H1 (cell line): ENCODE measurements at regions not wholly inside any gene's neighbourhood (a gene's known extent, or its start where the extent isn't known, plus 50 kb on each side); places are given as distances from the start of the nearest gene placed in this dataset.

ENCODE experiments used
- CTCF ChIA-PET: fragments of 300-600 bp; sonication (Branson Sonifier 250); formaldehyde crosslinking; loops from one replicate; lab custom pipeline; 2021; ENCODE audit not compliant: partially characterized antibody; lab: Charles Lee
- POLR2A ChIA-PET: fragments of 300-600 bp; sonication (Branson Sonifier 250); formaldehyde crosslinking; loops from one replicate; lab custom pipeline; 2021; ENCODE audit warnings: inconsistent platforms; ENCODE audit not compliant: partially characterized antibody; lab: Charles Lee
- DNase-seq, 2 experiments: peaks; one replicate each; pipeline versions ENCODE4 v3.0.0 to v3.0.0-alpha.2; 2010 to 2022; ENCODE audit warnings: low spot score in 2 of 2, low read depth in 1 of 2, mixed read lengths in 1 of 2
- FAIRE-seq: peaks from 2 replicates; lab custom pipeline; 2011; peaks lifted over from hg19 to GRCh38; lab: Jason Lieb, UNC
- H2AFZ ChIP-seq: 2 replicates; pipeline ENCODE4 v1.8.1; 2012; ENCODE audit warnings: low read length, inconsistent platforms
- H2AK5ac ChIP-seq: 2 replicates; pipeline ENCODE4 v1.6.1; 2013; ENCODE audit warnings: low read depth, low read length
- H2BK120ac ChIP-seq: replicated peaks from 2 replicates; pipeline ENCODE3; 2013; ENCODE audit warnings: low read depth, low read length, inconsistent platforms
- H2BK12ac ChIP-seq: 2 replicates; pipeline ENCODE4 v1.6.1; 2013; ENCODE audit warnings: low read depth, low read length
- H2BK15ac ChIP-seq: 2 replicates; pipeline ENCODE4 v1.6.1; 2013; ENCODE audit warnings: low read length
- H2BK20ac ChIP-seq: 2 replicates; pipeline ENCODE4 v1.6.1; 2013; ENCODE audit warnings: low read length
- H2BK5ac ChIP-seq: 2 replicates; pipeline ENCODE4 v1.6.1; 2013; ENCODE audit warnings: low read depth, low read length
- H3K14ac ChIP-seq: 2 replicates; pipeline ENCODE4 v1.6.1; 2013; ENCODE audit warnings: inconsistent platforms; ENCODE audit not compliant: insufficient read length
- H3K18ac ChIP-seq: 2 replicates; pipeline ENCODE4 v1.6.1; 2013; ENCODE audit warnings: low read length; ENCODE audit errors: extremely low read depth
- H3K23ac ChIP-seq: 2 replicates; pipeline ENCODE4 v1.6.1; 2013; ENCODE audit warnings: inconsistent platforms; ENCODE audit not compliant: insufficient read length
- H3K23me2 ChIP-seq: 2 replicates; pipeline ENCODE4 v1.6.1; 2013; ENCODE audit warnings: low read depth, low read length
- H3K27ac ChIP-seq: 2 replicates; pipeline ENCODE4 v1.6.1; 2011; ENCODE audit warnings: low read depth, low read length, inconsistent platforms
- H3K27me3 ChIP-seq, 4 experiments: replicated peaks in 1 of 4; 1 replicate in 1 of 4; 2 replicates in 3 of 4; pipeline versions ENCODE4 v1.6.1 to v1.8.1; 2011 to 2013; ENCODE audit warnings: low read length in 3 of 4, mild to moderate bottlenecking in 3 of 4, inconsistent platforms in 2 of 4, mixed read lengths in 2 of 4, moderate library complexity in 1 of 4; ENCODE audit not compliant: control insufficient read depth in 3 of 4, insufficient read depth in 3 of 4; ENCODE audit errors: extremely low read depth in 1 of 4
- H3K36me3 ChIP-seq, 4 experiments: 2 replicates each; pipeline versions ENCODE4 v1.6.1 to v1.8.1; 2011 to 2013; ENCODE audit warnings: mild to moderate bottlenecking in 4 of 4, low read length in 3 of 4, moderate library complexity in 2 of 4, control low read depth in 1 of 4, inconsistent platforms in 1 of 4; ENCODE audit not compliant: insufficient read depth in 4 of 4, control insufficient read depth in 2 of 4
- H3K4ac ChIP-seq: replicated peaks from 2 replicates; pipeline ENCODE3; 2013; ENCODE audit warnings: low read length, low read depth, mixed read lengths, inconsistent platforms; ENCODE audit not compliant: insufficient read length
- H3K4me1 ChIP-seq, 4 experiments: replicated peaks in 1 of 4; 1 replicate in 1 of 4; 2 replicates in 3 of 4; pipeline versions ENCODE4 v1.6.1 to v1.8.1; 2011 to 2013; ENCODE audit warnings: low read length in 3 of 4, inconsistent platforms in 2 of 4, mixed read lengths in 1 of 4; ENCODE audit not compliant: insufficient read depth in 4 of 4, control insufficient read depth in 3 of 4
- H3K4me2 ChIP-seq, 2 experiments: 2 replicates each; pipeline versions ENCODE4 v1.6.1 to v1.8.1; 2011 to 2013; ENCODE audit warnings: low read depth in 2 of 2, low read length in 2 of 2, control low read depth in 1 of 2, inconsistent platforms in 1 of 2, mild to moderate bottlenecking in 1 of 2; ENCODE audit not compliant: insufficient read depth in 1 of 2
- H3K4me3 ChIP-seq, 4 experiments: fragments of 200-600, 300-600 bp in 1 of 4; sonication (generic), shearing (Covaris generic), sonication (Bioruptor Twin) in 1 of 4; 2 replicates each; pipeline versions ENCODE4 v1.5.1 to v1.8.1; 2011 to 2016; ENCODE audit warnings: low read length in 4 of 4, low read depth in 3 of 4, control low read depth in 2 of 4, inconsistent platforms in 2 of 4, mild to moderate bottlenecking in 2 of 4, mixed read lengths in 1 of 4, moderate library complexity in 1 of 4; ENCODE audit not compliant: insufficient read depth in 2 of 4; ENCODE audit errors: extremely low read depth in 1 of 4
- H3K56ac ChIP-seq: replicated peaks from 2 replicates; pipeline ENCODE3; 2013; ENCODE audit warnings: low read depth, mild to moderate bottlenecking, mixed read lengths, low read length, inconsistent platforms; ENCODE audit not compliant: insufficient read length
- H3K79me1 ChIP-seq: 2 replicates; pipeline ENCODE4 v1.6.1; 2013; ENCODE audit warnings: low read depth, low read length, control low read depth
- H3K79me2 ChIP-seq, 2 experiments: 2 replicates each; pipeline versions ENCODE4 v1.6.1 to v1.8.1; 2012 to 2013; ENCODE audit warnings: low read length in 2 of 2, mild to moderate bottlenecking in 2 of 2, inconsistent platforms in 1 of 2; ENCODE audit not compliant: insufficient read depth in 2 of 2, control insufficient read depth in 1 of 2
- H3K9ac ChIP-seq, 4 experiments: replicated peaks in 1 of 4; 1 replicate in 1 of 4; 2 replicates in 3 of 4; pipeline versions ENCODE4 v1.6.1 to v1.8.1; 2011 to 2013; ENCODE audit warnings: low read depth in 3 of 4, low read length in 3 of 4, control low read depth in 2 of 4, mild to moderate bottlenecking in 2 of 4, moderate library complexity in 2 of 4, inconsistent platforms in 1 of 4; ENCODE audit errors: extremely low read depth in 1 of 4
- H3K9me3 ChIP-seq, 2 experiments: 2 replicates each; pipeline versions ENCODE4 v1.6.1 to v1.8.1; 2012 to 2013; ENCODE audit warnings: mild to moderate bottlenecking in 2 of 2, moderate library complexity in 2 of 2, control low read depth in 1 of 2, inconsistent platforms in 1 of 2, low read depth in 1 of 2, low read length in 1 of 2, mixed read lengths in 1 of 2; ENCODE audit not compliant: insufficient read depth in 2 of 2
- H4K20me1 ChIP-seq, 2 experiments: replicated peaks in 1 of 2; 2 replicates each; pipeline versions ENCODE3 to v1.8.1; 2011 to 2013; ENCODE audit warnings: inconsistent platforms in 2 of 2, low read length in 2 of 2, mild to moderate bottlenecking in 1 of 2; ENCODE audit not compliant: insufficient read depth in 2 of 2, control insufficient read depth in 1 of 2
- H4K5ac ChIP-seq: 2 replicates; pipeline ENCODE4 v1.6.1; 2013; ENCODE audit warnings: low read length, low read depth, mixed read lengths, inconsistent platforms; ENCODE audit not compliant: insufficient read length
- H4K8ac ChIP-seq: 2 replicates; pipeline ENCODE4 v1.8.0; 2013; ENCODE audit warnings: mild to moderate bottlenecking, moderate library complexity, low read length, inconsistent platforms; ENCODE audit not compliant: insufficient read depth; ENCODE audit errors: extremely low read depth
- H4K91ac ChIP-seq: replicated peaks from 2 replicates; pipeline ENCODE3; 2013; ENCODE audit warnings: low read length, mixed read lengths, inconsistent platforms; ENCODE audit not compliant: insufficient read length
- EP300 ChIP-seq, 2 experiments: IDR thresholded peaks; 1 replicate in 1 of 2; 2 replicates in 1 of 2; pipeline ENCODE4 v1.6.1; 2011 to 2012; ENCODE audit warnings: low read depth in 2 of 2, low read length in 2 of 2, mild to moderate bottlenecking in 2 of 2, borderline replicate concordance in 1 of 2, inconsistent platforms in 1 of 2, moderate library complexity in 1 of 2
- GABPA ChIP-seq: IDR thresholded peaks from 2 replicates; pipeline ENCODE4 v1.6.1; 2011; ENCODE audit warnings: mild to moderate bottlenecking, low read length, moderate library complexity, borderline replicate concordance; ENCODE audit not compliant: insufficient read depth
- TEAD4 ChIP-seq: IDR thresholded peaks from 2 replicates; pipeline ENCODE4 v1.6.1; 2012; ENCODE audit warnings: low read depth, low read length, inconsistent platforms, mixed read lengths
- WGBS, 2 experiments: shearing (Covaris generic) in 1 of 2; methylation state at CpG; one replicate each; pipeline versions ENCODE4 v1.1.6 to v1.1.7; 2013 to 2015; ENCODE audit warnings: low lambda C conversion rate in 2 of 2, mixed read lengths in 2 of 2, inconsistent platforms in 1 of 2, low coverage in 1 of 2, missing lambda C conversion rate in 1 of 2; ENCODE audit not compliant: insufficient replicate concordance in 2 of 2, insufficient coverage in 1 of 2, insufficient read length in 1 of 2; ENCODE audit errors: extremely low coverage in 1 of 2, missing lambda C conversion rate in 1 of 2; 5-methylcytosine and 5-hydroxymethylcytosine counted together
- TF ChIP-seq, protein P1 (sequence below): IDR thresholded peaks from 2 replicates; pipeline ENCODE4 v1.6.1; 2011; ENCODE audit warnings: low read depth, mild to moderate bottlenecking, low read length; ENCODE audit not compliant: insufficient read depth

DNA sequence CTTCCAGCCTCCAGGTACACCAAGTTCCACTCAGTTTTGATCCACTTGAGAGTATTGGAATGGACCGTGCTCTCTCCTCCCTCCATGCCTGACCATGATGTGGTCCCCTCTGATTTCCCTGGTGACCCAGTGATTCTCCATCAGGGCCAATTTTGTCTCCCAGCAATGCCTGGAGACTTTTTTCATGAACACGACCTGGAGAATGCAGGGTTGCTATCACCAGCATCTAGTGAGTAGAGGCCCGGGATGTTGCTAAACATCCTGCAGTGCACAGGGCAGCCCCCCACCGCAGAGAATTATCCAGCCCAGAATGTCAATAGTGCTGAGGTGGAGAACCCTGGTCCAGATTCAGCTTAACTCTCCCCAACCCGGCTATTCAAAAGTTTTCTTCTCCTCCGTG lies 134.0 kb upstream of the RREB1 start:
- no peak overlapping the region for H3K4me3 ChIP-seq
- 92% methylated on average over 6 of the region's 6 CpGs; no CpG with 5 or more reads in 1 of the 2 experiments for WGBS, 2 experiments
- H3K27me3 ChIP-seq, result no peaks in the 10 kb centered on the region
- H2BK12ac ChIP-seq, result no peak overlapping the region
- CTCF ChIA-PET, result interaction anchor here (0.7 kb wide), 1 partner anchor 18 kb away, joined by 3 read pairs; no protein-coding TSS in a partner anchor
- no peak overlapping the region for H3K14ac ChIP-seq
- no peaks in the 10 kb centered on the region for H3K36me3 ChIP-seq
- no peak overlapping the region for H2BK5ac ChIP-seq
- H2BK120ac ChIP-seq, result no peak overlapping the region
- H3K79me2 ChIP-seq, result no peaks in the 10 kb centered on the region
- H3K18ac ChIP-seq, result no peak overlapping the region
- no peak overlapping the region for H2BK20ac ChIP-seq
- no peaks in the 10 kb centered on the region for H4K20me1 ChIP-seq
- no peaks in the 10 kb centered on the region; a peak in 1 of 7 replicates for H3K4me1 ChIP-seq
- DNase-seq (no peak), FAIRE-seq (no peak)
- no peak overlapping the region for H2AFZ ChIP-seq
- no peak overlapping the region for H3K56ac ChIP-seq
- POLR2A ChIA-PET, result no interaction called here
- H3K9me3 ChIP-seq, result no peaks in the 10 kb centered on the region
- no peak overlapping the region for H3K23ac ChIP-seq
- no peak overlapping the region for H4K8ac ChIP-seq
- no peak overlapping the region for H4K91ac ChIP-seq
- no peak overlapping the region for H3K4me2 ChIP-seq
- H4K5ac ChIP-seq, result no peak overlapping the region
- no peak overlapping the region for H3K4ac ChIP-seq
- H2BK15ac ChIP-seq, result no peak overlapping the region
- no peaks in the 10 kb centered on the region for H3K23me2 ChIP-seq
- no peak overlapping the region for H3K9ac ChIP-seq
- no peak overlapping the region for H2AK5ac ChIP-seq
- H3K79me1 ChIP-seq, result no peaks in the 10 kb centered on the region
- TF ChIP-seq GABPA (no peak), EP300 (IDR thresholded peaks at IDR 0.05; ENCODE audit: borderline replicate concordance in 1 of 2, low read depth in 2 of 2, low read length in 2 of 2) (no peak), TEAD4 (no peak)
- TF ChIP-seq, protein P1, sequence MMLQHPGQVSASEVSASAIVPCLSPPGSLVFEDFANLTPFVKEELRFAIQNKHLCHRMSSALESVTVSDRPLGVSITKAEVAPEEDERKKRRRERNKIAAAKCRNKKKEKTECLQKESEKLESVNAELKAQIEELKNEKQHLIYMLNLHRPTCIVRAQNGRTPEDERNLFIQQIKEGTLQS, result no peak
- H3K27ac ChIP-seq, result no peak overlapping the region
